GM12891 (cell line): ENCODE measurements at regions not wholly inside any gene's neighbourhood (a gene's known extent, or its start where the extent isn't known, plus 50 kb on each side); places are given as distances from the start of the nearest gene placed in this dataset.

Source experiments
- DNase-seq: peaks from one replicate; pipeline ENCODE4 v3.0.0; 2011; ENCODE audit warnings: low spot score; ENCODE audit not compliant: insufficient read length
- FAIRE-seq: peaks from 2 replicates; lab custom pipeline; 2011; peaks lifted over from hg19 to GRCh38; lab: Jason Lieb, UNC
- PAX5 ChIP-seq: IDR thresholded peaks from 2 replicates; pipeline ENCODE4 v1.6.1; 2011; ENCODE audit warnings: low read length, moderate library complexity, mild to moderate bottlenecking; ENCODE audit not compliant: insufficient read depth, severe bottlenecking
- POLR2A ChIP-seq: IDR thresholded peaks from 2 replicates; pipeline ENCODE4 v1.6.1; 2011; ENCODE audit warnings: low read depth, low read length, control low read depth
- POLR2AphosphoS5 ChIP-seq: IDR thresholded peaks from 2 replicates; pipeline ENCODE4 v1.6.1; 2011; ENCODE audit warnings: low read depth, low read length, control low read depth
- POU2F2 ChIP-seq: IDR thresholded peaks from 2 replicates; pipeline ENCODE4 v1.6.1; 2011; ENCODE audit warnings: low read depth, mild to moderate bottlenecking, control low read depth, low read length, moderate library complexity
- SPI1 ChIP-seq: IDR thresholded peaks from 2 replicates; pipeline ENCODE4 v1.6.1; 2011; ENCODE audit warnings: low read depth, low read length, control low read depth
- TAF1 ChIP-seq: IDR thresholded peaks from 2 replicates; pipeline ENCODE4 v1.6.1; 2011; ENCODE audit warnings: low read depth, low read length, control low read depth

DNA sequence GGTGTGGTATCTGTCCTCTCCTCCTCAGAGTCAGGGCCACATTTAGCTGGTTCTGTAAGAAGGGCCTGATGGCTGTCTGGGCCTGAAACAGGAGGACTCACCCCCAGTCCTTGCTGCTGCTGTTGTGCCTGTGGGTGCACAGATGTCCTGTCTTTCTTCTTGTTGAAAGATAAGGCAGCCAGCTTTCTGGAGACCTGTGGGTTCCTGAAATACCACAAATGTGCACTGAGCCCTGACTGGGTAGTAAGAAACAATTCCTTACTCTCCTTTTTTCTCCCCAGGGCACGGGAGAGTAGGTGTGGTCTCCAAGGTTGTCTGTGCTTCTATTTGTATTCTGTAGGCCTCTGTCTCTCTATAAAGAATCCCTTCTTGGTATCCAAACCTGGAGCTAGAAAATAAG is 96.2 kb upstream of the DLX2 start:
- DNase-seq (no peak), FAIRE-seq (no peak)
- TF ChIP-seq PAX5 = no peak
- no peak for TF ChIP-seq POLR2AphosphoS5
- TF ChIP-seq POU2F2 = no peak
- TF ChIP-seq SPI1 = no peak
- TF ChIP-seq TAF1 = no peak
- TF ChIP-seq POLR2A = no peak

GRCh38 chr2:172200495-172201085 is 97.9 kb upstream of the DLX2 start:
- no peak for FAIRE-seq
- no peak for TF ChIP-seq POLR2AphosphoS5
- no peak for TF ChIP-seq TAF1

DNA sequence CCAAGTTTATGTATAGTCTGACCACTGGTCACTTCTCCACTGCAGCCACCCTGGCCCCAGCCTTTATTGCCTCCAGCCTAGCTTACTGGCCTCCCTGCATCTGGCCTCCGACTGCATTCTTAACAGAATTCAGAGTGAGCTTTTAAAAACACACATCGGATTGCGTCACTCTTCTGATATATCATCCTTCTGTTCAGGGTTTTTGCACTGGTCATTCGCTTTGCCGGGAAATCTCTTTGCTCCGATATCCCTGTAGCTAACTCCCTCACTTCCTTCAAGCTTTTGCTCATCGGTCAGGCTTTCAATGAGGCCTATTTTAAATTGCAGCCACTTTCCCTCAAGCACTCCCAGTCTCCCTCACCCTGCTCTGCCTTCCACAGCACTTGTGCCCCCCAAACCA is 101.6 kb upstream of the DLX2 start:
- DNase-seq = no peak
- TF ChIP-seq PAX5 = no peak
- TF ChIP-seq TAF1 = no peak
- TF ChIP-seq POU2F2 = no peak
- TF ChIP-seq POLR2A = no peak
- TF ChIP-seq POLR2AphosphoS5 = no peak
- TF ChIP-seq SPI1 = no peak
- FAIRE-seq = no peak

More at GRCh38 chr2:172200495-172201085, 97.9 kb upstream of the DLX2 start:
- DNase-seq = no peak

DNA sequence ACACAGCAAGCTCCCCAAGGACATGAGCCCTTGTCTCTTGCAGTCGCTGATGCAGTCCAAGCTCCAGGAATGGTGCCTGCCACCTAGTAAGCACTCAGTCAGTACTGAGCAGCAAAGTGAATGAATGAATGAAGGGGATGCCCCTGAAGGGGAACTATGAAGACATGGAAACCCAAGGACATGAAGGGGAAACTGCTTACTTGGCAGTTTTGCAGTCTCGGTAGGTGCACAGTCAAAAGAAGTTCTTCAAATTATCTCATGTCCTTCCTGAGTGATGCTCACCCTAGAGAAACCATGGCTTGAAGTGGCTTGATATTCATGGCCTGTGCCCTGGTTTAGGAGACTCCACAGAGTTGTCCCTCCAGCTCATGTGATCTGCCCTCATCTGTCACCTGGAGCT is 102.1 kb upstream of the DLX2 start:
- no peak for TF ChIP-seq TAF1
- TF ChIP-seq POU2F2 = no peak
- TF ChIP-seq PAX5 = no peak
- TF ChIP-seq POLR2A = no peak
- TF ChIP-seq SPI1 = no peak
- TF ChIP-seq POLR2AphosphoS5 = no peak
- DNase-seq (no peak), FAIRE-seq (no peak)

DNA sequence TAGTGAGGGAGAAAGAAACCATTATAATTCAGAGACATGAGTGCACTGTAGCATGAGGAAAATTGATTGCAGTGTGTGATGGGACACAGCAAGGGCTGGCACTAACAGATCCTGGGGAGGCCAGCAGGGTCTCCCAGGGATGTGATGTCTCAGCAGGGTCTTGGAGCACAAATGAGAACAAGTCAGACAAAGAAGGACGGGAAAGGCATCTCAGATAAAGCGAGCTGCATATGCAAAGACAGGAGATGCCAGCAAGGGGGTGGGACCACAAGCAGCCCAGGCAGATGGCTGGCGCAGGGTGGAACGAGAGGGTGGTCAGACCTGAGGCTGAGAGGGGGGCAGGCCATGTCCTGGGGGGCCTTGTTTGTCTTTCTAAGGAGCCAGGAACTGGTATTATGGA is 102.6 kb upstream of the DLX2 start:
- DNase-seq (no peak), FAIRE-seq (no peak)
- no peak for TF ChIP-seq POU2F2
- TF ChIP-seq SPI1 = no peak
- no peak for TF ChIP-seq POLR2A
- TF ChIP-seq POLR2AphosphoS5 = no peak
- TF ChIP-seq PAX5 = no peak
- TF ChIP-seq TAF1 = no peak

GRCh38 chr2:172207911-172208310 is 105.2 kb upstream of the DLX2 start:
- FAIRE-seq = no peak
- TF ChIP-seq SPI1 (no peak), POLR2A (no peak), TAF1 (no peak), PAX5 (no peak), POLR2AphosphoS5 (no peak), POU2F2 (no peak)

DNA sequence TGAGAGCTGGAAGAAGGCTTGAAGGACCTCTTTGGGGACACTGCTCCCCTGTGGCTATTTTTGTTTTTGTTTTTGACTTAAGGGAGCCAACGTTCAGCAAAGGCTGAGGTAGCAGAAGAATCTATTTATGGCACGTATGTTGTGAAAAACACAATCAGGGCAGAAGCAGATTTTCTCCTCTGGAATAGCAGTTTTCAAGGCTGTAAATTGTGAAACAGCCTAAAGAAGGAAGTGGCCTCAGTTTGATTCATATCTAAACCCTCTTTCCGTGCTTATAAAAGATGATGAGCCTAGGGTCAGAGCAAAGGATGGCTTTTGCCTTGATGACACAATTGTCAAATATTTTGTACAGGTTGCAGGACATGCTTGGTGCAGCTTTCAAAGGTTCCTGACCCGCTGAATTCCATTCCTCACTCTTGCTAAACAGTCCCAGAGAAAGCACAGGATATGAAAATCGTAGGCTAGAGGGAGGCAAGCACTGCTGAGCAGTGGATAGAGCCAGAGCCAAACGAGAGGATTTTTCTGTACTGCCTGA is 106.2 kb upstream of the DLX2 start:
- TF ChIP-seq POLR2AphosphoS5 = no peak
- no peak for TF ChIP-seq TAF1
- no peak for TF ChIP-seq PAX5
- TF ChIP-seq SPI1 = peak; percentile 38; the same call in 1 of the 2 replicates
- no peak for TF ChIP-seq POU2F2
- no peak for TF ChIP-seq POLR2A
- DNase-seq = no peak
- no peak for FAIRE-seq

More at GRCh38 chr2:172207911-172208310, 105.2 kb upstream of the DLX2 start:
- DNase-seq = no peak

GRCh38 chr2:172210599-172210998 is 107.9 kb upstream of the DLX2 start:
- DNase-seq (no peak), FAIRE-seq (no peak)
- no peak for TF ChIP-seq SPI1
- TF ChIP-seq POU2F2 = no peak
- no peak for TF ChIP-seq POLR2AphosphoS5
- TF ChIP-seq PAX5 = no peak
- TF ChIP-seq TAF1 = no peak
- TF ChIP-seq POLR2A = no peak

- TF ChIP-seq PAX5 (no peak), POU2F2 (no peak), POLR2AphosphoS5 (no peak), SPI1 (no peak), TAF1 (no peak), POLR2A (no peak)
- DNase-seq (no peak), FAIRE-seq (no peak)
These were observed 108.8 kb upstream of the DLX2 start for GRCh38 chr2:172211512-172211911.

DNA sequence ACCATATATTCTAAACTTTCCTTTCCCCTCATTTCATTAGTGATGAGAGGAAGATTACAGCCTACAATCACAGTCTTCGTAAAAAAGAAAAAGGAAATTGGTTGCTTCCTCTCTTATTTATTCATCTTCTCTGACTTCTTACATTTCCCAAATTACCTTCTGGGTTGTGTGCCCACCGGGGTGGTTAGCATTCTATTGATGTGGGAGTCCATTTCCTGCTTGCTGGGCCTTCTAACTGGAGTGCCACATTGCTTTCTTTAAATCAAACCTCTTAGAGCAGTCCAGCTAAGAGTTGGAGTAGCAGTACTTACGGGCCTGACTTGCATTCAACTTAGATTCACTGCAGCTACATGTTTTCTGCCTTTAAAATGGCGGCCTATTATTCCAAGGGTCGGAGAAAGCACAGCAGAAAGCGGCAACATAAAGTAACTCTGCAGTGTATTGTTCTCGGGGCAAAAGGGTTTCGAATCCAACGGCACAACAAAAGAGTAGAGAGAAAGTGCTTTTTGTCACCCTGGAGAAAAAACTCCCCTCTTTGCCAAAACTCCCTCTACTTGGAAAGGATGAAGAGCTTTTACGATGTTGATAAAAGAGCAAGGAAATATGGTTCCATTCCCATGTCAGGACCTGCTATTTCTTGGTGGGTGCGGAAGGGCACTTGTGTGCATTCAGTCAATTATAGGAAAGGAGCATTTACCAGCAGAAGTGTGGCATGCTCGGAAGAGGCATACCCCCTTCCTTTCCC is 110.6 kb upstream of the DLX2 start:
- DNase-seq (no peak), FAIRE-seq (no peak)
- TF ChIP-seq TAF1 (no peak), POLR2A (no peak), POU2F2 (no peak), SPI1 (no peak), PAX5 (no peak), POLR2AphosphoS5 (no peak)
